HCT116 (cell line): ENCODE measurements at regions not wholly inside any gene's neighbourhood (a gene's known extent, or its start where the extent isn't known, plus 50 kb on each side); places are given as distances from the start of the nearest gene placed in this dataset.

Experiments used
- EZH2 ChIP-seq: fragments of 200-600 bp; sonication (generic); IDR thresholded peaks from 2 replicates; pipeline ENCODE4 v1.6.1; 2017; ENCODE audit warnings: antibody characterized with exemption, mixed run types
- POLR2A ChIP-seq: IDR thresholded peaks from 2 replicates; pipeline ENCODE4 v1.7.0; 2011; ENCODE audit warnings: borderline replicate concordance; ENCODE audit not compliant: insufficient read depth, insufficient read length; ENCODE audit errors: extremely low read depth
- SP1 ChIP-seq: IDR thresholded peaks from 2 replicates; pipeline ENCODE4 v1.6.1; 2012; ENCODE audit warnings: low read depth
- SRF ChIP-seq: IDR thresholded peaks from 2 replicates; pipeline ENCODE4 v1.6.1; 2012; ENCODE audit warnings: low read depth
- TCF7L2 ChIP-seq: IDR thresholded peaks from 2 replicates; pipeline ENCODE4 v1.7.0; 2011; ENCODE audit warnings: borderline replicate concordance, inconsistent platforms; ENCODE audit not compliant: insufficient read depth, insufficient read length; ENCODE audit errors: extremely low read depth
- ZNF274 ChIP-seq: fragments of 200-500 bp; sonication (Bioruptor generic); IDR thresholded peaks from 2 replicates; pipeline ENCODE4 v1.6.1; 2014; ENCODE audit warnings: mild to moderate bottlenecking, low read depth, low read length, inconsistent platforms
- TF ChIP-seq, protein P1 (sequence below), 3 experiments: fragments of 200-600 bp in 1 of 3; sonication (generic) in 1 of 3; IDR thresholded peaks in 2 of 3; conservative IDR thresholded peaks in 1 of 3; 2 replicates each; pipeline ENCODE4 v1.5.1; 2012 to 2017; ENCODE audit warnings: low read depth in 2 of 3, low read length in 2 of 3, antibody characterized with exemption in 1 of 3, borderline replicate concordance in 1 of 3, control low read depth in 1 of 3, mild to moderate bottlenecking in 1 of 3, mixed read lengths in 1 of 3, mixed run types in 1 of 3, moderate library complexity in 1 of 3; ENCODE audit not compliant: insufficient read depth in 1 of 3
- TF ChIP-seq, protein P2 (sequence below): IDR thresholded peaks from 2 replicates; pipeline ENCODE4 v1.6.1; 2012; ENCODE audit warnings: low read depth
- TF ChIP-seq, protein P3 (sequence below): IDR thresholded peaks from 2 replicates; pipeline ENCODE4 v1.6.1; 2012

DNA sequence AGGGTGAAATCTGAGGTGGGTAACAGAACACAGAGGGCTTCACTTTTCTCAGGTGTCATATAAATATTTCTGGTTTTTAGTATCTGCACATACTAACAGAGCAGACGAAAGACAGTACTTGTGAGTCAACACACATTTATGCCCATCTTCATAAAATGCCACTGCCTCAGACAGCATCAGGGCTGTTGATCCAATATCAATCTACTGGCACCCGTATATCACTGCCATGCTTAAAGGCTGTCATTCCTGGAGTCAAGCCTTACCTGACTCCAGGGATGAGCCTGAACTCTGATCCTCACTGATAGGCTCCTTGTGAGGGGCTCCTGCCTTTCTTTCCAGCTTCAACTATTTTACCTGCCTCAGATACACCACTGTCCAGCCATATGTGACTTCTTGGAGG is 595.7 kb downstream of the TFAP2B start:
- no peak for TF ChIP-seq TCF7L2
- TF ChIP-seq, protein P1, sequence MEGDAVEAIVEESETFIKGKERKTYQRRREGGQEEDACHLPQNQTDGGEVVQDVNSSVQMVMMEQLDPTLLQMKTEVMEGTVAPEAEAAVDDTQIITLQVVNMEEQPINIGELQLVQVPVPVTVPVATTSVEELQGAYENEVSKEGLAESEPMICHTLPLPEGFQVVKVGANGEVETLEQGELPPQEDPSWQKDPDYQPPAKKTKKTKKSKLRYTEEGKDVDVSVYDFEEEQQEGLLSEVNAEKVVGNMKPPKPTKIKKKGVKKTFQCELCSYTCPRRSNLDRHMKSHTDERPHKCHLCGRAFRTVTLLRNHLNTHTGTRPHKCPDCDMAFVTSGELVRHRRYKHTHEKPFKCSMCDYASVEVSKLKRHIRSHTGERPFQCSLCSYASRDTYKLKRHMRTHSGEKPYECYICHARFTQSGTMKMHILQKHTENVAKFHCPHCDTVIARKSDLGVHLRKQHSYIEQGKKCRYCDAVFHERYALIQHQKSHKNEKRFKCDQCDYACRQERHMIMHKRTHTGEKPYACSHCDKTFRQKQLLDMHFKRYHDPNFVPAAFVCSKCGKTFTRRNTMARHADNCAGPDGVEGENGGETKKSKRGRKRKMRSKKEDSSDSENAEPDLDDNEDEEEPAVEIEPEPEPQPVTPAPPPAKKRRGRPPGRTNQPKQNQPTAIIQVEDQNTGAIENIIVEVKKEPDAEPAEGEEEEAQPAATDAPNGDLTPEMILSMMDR (IDR thresholded peaks at IDR 0.05 in 2 of 3, conservative IDR thresholded peaks at IDR 0.05 in 1 of 3; ENCODE audit: borderline replicate concordance in 1 of 3, insufficient read depth in 1 of 3, low read depth in 2 of 3, low read length in 2 of 3), result no peak
- TF ChIP-seq POLR2A, result no peak
- no peak for TF ChIP-seq ZNF274
- no peak for TF ChIP-seq SP1
- no peak for TF ChIP-seq EZH2
- TF ChIP-seq, protein P2, sequence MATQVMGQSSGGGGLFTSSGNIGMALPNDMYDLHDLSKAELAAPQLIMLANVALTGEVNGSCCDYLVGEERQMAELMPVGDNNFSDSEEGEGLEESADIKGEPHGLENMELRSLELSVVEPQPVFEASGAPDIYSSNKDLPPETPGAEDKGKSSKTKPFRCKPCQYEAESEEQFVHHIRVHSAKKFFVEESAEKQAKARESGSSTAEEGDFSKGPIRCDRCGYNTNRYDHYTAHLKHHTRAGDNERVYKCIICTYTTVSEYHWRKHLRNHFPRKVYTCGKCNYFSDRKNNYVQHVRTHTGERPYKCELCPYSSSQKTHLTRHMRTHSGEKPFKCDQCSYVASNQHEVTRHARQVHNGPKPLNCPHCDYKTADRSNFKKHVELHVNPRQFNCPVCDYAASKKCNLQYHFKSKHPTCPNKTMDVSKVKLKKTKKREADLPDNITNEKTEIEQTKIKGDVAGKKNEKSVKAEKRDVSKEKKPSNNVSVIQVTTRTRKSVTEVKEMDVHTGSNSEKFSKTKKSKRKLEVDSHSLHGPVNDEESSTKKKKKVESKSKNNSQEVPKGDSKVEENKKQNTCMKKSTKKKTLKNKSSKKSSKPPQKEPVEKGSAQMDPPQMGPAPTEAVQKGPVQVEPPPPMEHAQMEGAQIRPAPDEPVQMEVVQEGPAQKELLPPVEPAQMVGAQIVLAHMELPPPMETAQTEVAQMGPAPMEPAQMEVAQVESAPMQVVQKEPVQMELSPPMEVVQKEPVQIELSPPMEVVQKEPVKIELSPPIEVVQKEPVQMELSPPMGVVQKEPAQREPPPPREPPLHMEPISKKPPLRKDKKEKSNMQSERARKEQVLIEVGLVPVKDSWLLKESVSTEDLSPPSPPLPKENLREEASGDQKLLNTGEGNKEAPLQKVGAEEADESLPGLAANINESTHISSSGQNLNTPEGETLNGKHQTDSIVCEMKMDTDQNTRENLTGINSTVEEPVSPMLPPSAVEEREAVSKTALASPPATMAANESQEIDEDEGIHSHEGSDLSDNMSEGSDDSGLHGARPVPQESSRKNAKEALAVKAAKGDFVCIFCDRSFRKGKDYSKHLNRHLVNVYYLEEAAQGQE, result no peak
- TF ChIP-seq SRF, result no peak
- TF ChIP-seq, protein P3, sequence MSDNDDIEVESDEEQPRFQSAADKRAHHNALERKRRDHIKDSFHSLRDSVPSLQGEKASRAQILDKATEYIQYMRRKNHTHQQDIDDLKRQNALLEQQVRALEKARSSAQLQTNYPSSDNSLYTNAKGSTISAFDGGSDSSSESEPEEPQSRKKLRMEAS, result no peak
